ENCODE measurements at regions not wholly inside any gene's neighbourhood (a gene's known extent, or its start where the extent isn't known, plus 50 kb on each side); places are given as distances from the start of the nearest gene placed in this dataset.
"Not testable (repeated sequence)": the region's sequence is repeated elsewhere in the genome, so short reads cannot be mapped to it uniquely, and the experiment has no call there.

DNA sequence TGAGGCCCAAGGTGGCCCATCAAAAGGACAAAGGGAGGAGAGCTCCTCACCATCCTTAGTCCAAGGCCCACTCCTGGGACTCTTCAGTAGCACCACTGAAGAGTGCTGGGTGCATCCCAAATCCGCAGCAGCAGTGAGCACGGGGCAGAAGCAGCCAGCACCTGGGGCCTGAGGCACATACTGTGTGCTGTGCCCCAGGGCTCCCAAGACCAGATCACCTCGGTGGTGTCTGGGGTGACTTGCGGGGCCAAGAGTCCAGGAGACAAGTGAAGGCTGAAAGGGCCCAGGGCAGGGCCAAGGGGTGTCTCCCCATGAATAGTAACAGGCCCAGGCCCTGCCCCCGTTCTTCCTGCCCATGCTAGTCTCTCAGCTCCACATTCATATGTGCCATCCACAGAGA lies 59.9 kb upstream of the INSIG1 start:
- no peak overlapping the region for H3K27ac Mint-ChIP-seq
- H3K4me1 Mint-ChIP-seq: peaks cover 61% of the 10 kb centered on the region
- TF ChIP-seq, protein P1, sequence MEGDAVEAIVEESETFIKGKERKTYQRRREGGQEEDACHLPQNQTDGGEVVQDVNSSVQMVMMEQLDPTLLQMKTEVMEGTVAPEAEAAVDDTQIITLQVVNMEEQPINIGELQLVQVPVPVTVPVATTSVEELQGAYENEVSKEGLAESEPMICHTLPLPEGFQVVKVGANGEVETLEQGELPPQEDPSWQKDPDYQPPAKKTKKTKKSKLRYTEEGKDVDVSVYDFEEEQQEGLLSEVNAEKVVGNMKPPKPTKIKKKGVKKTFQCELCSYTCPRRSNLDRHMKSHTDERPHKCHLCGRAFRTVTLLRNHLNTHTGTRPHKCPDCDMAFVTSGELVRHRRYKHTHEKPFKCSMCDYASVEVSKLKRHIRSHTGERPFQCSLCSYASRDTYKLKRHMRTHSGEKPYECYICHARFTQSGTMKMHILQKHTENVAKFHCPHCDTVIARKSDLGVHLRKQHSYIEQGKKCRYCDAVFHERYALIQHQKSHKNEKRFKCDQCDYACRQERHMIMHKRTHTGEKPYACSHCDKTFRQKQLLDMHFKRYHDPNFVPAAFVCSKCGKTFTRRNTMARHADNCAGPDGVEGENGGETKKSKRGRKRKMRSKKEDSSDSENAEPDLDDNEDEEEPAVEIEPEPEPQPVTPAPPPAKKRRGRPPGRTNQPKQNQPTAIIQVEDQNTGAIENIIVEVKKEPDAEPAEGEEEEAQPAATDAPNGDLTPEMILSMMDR (IDR thresholded peaks at IDR 0.05; ENCODE audit: unreplicated experiment): no peak
- H3K27me3 Mint-ChIP-seq (ENCODE audit: low read depth): no peaks in the 10 kb centered on the region
- H3K9me3 Mint-ChIP-seq: no peaks in the 10 kb centered on the region
- no peaks in the 10 kb centered on the region for H3K36me3 Mint-ChIP-seq
- DNase-seq (ENCODE audit: low spot score in 2 of 2, unreplicated experiment in 2 of 2): no peak
- H3K4me3 Mint-ChIP-seq: no peak overlapping the region

DNA sequence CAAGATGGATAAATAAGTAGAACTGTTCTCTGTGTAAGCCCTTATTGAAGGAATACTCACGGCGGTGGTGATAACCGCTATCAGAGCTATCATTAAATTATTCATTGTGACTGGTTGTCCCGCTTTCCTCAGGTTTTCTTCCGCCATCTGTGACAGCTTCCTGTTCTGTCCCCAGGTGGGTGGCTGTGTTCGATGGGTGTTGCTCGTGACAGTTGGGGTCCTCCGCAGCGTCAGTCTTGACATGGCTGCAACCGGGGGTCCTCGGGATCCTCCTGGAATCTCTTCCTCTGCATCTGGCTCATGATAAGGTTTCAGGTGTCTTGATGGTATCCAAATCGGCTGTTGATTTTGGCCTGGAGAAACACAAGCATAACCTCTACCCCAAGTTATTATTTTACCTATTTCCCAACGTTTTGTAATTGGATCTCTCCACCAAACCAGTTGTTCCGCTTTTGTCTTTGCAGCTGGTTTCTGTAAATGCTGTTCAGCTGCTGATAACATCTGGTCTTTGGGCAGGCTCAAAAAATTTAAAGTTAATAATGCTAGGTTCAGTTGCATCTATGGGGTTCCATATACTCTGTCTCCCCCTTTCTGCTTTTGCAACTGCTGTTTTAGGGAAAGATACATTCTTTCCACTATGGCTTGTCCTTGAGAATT lies 58.1 kb upstream of the INSIG1 start:
- Mint-ChIP-seq H3K27ac (peak overlapping the region; percentile 78), H3K4me3 (peak overlapping the region; percentile 16)
- H3K36me3 Mint-ChIP-seq: not testable (repeated sequence)

DNA sequence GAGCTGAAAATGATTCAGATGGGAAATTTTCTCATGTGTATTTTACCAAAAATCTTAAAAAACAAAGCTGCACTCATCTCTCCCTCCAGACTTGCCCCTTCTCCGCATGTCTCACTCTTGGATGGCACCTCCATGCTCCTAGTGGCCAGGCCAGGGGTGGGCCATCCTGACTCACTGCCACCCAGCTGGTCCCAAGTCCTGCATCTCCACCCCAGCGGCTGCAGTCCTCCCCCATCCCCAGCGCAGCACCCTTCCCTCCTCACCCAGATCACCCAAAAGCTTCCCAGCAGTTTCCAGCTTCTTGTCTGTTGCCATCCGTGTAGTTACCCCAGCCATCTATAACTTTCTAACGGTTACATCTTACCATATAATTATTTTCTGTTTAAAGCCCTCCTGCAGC lies 53.0 kb upstream of the INSIG1 start:
- TF ChIP-seq, protein P1 (IDR thresholded peaks at IDR 0.05; ENCODE audit: unreplicated experiment): no peak
- no peaks in the 10 kb centered on the region for H3K36me3 Mint-ChIP-seq
- no peak overlapping the region for H3K27ac Mint-ChIP-seq
- H3K27me3 Mint-ChIP-seq (ENCODE audit: low read depth): no peaks in the 10 kb centered on the region
- no peak overlapping the region for H3K4me3 Mint-ChIP-seq
- H3K4me1 Mint-ChIP-seq: peaks cover 24% of the 10 kb centered on the region
- no peaks in the 10 kb centered on the region for H3K9me3 Mint-ChIP-seq
- no peak for DNase-seq (ENCODE audit: low spot score in 2 of 2, unreplicated experiment in 2 of 2)

More for the DNA sequence above, 58.1 kb upstream of the INSIG1 start:
- peaks cover 50% of the 10 kb centered on the region for H3K4me1 Mint-ChIP-seq
- not testable (repeated sequence) for H3K27me3 Mint-ChIP-seq (ENCODE audit: low read depth); H3K9me3 Mint-ChIP-seq; DNase-seq (ENCODE audit: low spot score in 2 of 2, unreplicated experiment in 2 of 2)

DNA sequence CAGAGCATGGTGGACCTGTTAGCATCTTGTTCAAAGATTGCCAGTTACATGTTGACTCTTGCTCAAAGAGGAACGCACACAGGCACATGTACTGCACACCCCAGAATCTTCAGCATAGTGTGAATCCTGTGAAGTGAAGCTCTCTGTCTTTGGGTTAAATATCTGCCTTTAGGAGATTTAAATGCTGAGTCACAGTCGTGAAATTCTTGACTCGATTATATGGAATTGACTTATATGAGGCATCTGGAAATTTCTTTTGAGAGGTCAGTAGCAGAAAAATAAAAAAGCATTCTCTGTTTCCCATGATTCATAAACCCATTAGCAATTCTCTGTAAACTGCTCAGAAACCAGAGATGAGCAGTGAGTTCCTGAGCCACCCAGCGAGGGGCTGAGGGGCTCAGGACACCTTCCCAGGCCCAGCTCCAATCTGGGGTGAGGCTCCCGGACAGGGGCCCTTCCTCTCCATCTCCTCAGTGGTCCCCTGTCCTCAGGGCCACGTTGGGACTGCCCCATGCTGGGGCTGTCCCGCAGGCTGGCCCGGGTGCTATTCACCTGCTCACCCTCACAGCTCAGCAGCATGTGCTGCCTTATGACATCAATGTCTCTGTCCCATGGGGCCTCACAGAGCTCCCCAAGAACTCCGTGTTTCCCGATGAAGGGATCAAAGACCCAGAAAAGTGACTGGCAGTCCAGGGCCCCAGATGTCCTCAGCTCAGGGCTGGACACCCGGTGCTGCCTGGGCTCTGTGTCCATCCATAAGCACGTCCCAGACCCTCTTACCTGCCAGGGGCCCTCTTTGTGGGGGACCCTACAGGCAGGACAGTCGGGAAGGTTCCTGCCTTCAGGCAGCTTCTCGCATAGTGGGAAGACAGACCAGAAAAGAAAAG lies 50.0 kb upstream of the INSIG1 start:
- Mint-ChIP-seq H3K27ac (no peak overlapping the region), H3K27me3 (ENCODE audit: low read depth) (no peaks in the 10 kb centered on the region), H3K4me1 (peaks cover 13% of the 10 kb centered on the region), H3K4me3 (no peak overlapping the region), H3K36me3 (no peaks in the 10 kb centered on the region), H3K9me3 (no peaks in the 10 kb centered on the region)
- DNase-seq (ENCODE audit: low spot score in 2 of 2, unreplicated experiment in 2 of 2): no peak
- TF ChIP-seq, protein P1 (IDR thresholded peaks at IDR 0.05; ENCODE audit: unreplicated experiment): no peak
